ENCODE measurements at regions not wholly inside any gene's neighbourhood (a gene's known extent, or its start where the extent isn't known, plus 50 kb on each side); places are given as distances from the start of the nearest gene placed in this dataset.

DNA sequence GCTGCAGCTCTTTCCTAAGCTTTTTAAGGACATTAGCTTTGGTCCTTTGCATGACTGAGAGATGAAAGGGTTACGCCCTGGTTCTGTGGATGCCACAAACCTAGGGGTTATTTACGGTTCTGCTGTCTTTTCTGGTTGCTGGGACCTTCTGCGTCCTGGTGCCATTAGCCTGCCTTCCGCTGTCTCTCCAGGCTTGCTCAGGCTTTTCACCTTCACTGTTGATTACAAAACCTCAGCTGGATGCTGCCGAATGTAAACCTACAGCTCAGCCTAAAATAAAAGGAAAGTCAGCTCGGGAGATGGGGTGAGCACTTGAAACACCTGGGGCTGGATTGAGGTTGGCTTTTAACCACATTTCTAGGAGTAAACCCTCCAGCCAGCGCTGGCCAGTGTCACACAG lies 130.9 kb upstream of the ARHGAP28 start:
- H3K27ac Mint-ChIP-seq, result no peak overlapping the region
- peaks cover 3% of the 10 kb centered on the region; the same call in 1 of the 2 replicates for H3K27me3 Mint-ChIP-seq (ENCODE audit: insufficient read depth)
- peaks cover 24% of the 10 kb centered on the region for H3K9me3 Mint-ChIP-seq
- H3K4me1 Mint-ChIP-seq (ENCODE audit: low read depth), result no peaks in the 10 kb centered on the region
- no peaks in the 10 kb centered on the region for H3K36me3 Mint-ChIP-seq (ENCODE audit: low read depth)
- no peak for DNase-seq
- H3K4me3 Mint-ChIP-seq, result no peak overlapping the region
- TF ChIP-seq, protein P1, sequence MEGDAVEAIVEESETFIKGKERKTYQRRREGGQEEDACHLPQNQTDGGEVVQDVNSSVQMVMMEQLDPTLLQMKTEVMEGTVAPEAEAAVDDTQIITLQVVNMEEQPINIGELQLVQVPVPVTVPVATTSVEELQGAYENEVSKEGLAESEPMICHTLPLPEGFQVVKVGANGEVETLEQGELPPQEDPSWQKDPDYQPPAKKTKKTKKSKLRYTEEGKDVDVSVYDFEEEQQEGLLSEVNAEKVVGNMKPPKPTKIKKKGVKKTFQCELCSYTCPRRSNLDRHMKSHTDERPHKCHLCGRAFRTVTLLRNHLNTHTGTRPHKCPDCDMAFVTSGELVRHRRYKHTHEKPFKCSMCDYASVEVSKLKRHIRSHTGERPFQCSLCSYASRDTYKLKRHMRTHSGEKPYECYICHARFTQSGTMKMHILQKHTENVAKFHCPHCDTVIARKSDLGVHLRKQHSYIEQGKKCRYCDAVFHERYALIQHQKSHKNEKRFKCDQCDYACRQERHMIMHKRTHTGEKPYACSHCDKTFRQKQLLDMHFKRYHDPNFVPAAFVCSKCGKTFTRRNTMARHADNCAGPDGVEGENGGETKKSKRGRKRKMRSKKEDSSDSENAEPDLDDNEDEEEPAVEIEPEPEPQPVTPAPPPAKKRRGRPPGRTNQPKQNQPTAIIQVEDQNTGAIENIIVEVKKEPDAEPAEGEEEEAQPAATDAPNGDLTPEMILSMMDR (IDR thresholded peaks at IDR 0.05), result no peak

DNA sequence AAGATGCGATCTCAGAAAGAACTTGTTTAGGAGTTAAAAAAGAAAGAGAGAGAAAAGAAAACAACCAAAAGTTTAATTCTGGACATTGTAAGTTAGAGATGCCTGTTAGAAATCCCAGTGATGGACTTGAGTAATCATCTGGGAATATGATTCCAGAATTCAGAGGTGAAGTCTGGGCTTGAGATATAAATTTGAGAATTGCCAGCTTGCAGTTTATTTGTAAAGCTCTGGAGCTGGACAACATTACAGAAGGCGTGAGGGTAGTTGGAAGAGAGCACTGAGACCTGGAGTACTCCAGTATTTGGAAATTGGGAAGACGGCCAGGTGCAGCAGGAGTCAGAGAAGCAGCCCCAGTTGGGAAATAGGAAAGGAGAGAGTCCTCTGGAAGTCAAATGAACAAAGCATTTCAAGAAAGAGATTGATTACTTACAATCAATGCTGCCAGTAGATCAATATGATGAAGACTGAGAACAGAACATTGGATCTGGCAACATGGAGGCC lies 128.8 kb upstream of the ARHGAP28 start:
- peaks cover 3% of the 10 kb centered on the region; the same call in 1 of the 2 replicates for H3K27me3 Mint-ChIP-seq (ENCODE audit: insufficient read depth)
- no peak overlapping the region for H3K4me3 Mint-ChIP-seq
- H3K4me1 Mint-ChIP-seq (ENCODE audit: low read depth), result no peaks in the 10 kb centered on the region
- no peak overlapping the region for H3K27ac Mint-ChIP-seq
- H3K9me3 Mint-ChIP-seq, result peaks cover 13% of the 10 kb centered on the region
- TF ChIP-seq, protein P1 (IDR thresholded peaks at IDR 0.05), result no peak
- H3K36me3 Mint-ChIP-seq (ENCODE audit: low read depth), result no peaks in the 10 kb centered on the region
- DNase-seq, result no peak

DNA sequence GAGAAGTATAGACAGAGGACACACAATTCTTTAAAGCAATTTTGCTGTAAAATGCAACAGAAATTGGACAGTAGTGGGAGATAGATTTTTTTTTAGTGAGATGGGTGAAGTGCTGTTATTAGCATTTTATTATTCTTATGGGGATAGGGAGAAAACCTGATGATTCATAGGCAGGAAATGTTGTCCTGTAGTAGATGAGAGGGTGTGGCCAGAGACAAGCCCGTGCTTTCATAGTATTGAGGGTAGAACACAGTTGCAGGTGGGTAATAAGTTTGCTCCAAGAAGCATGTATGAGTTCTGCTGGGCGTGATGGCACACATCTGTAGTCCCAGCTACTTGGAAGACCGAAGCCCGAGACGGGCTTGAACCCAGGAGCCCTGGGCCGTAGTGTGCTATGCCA lies 128.3 kb upstream of the ARHGAP28 start:
- H3K4me1 Mint-ChIP-seq (ENCODE audit: low read depth), result no peaks in the 10 kb centered on the region
- peaks cover 11% of the 10 kb centered on the region for H3K9me3 Mint-ChIP-seq
- no peaks in the 10 kb centered on the region for H3K36me3 Mint-ChIP-seq (ENCODE audit: low read depth)
- TF ChIP-seq, protein P1 (IDR thresholded peaks at IDR 0.05), result no peak
- no peak overlapping the region for H3K4me3 Mint-ChIP-seq
- DNase-seq, result no peak
- peaks cover 3% of the 10 kb centered on the region; the same call in 1 of the 2 replicates for H3K27me3 Mint-ChIP-seq (ENCODE audit: insufficient read depth)
- H3K27ac Mint-ChIP-seq, result no peak overlapping the region

DNA sequence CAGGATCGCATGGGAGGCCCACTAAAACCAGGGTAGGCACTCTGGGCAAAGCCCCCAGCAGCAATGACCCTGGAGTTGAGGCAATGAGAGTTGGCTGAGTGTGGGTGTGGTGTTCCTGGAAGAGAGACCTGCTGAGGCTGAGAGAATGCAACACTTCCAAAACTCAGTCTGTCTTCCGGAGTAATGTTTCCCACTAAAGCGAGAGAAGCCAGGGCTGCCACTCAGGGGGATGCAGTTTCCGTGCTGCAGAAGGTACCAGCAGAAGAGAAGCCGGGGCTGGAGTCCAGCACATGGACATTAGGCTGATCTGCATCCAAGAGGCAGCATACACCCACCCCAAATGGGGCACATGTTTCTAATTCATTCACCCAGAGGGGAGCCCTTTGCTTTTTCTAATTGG lies 127.2 kb upstream of the ARHGAP28 start:
- Mint-ChIP-seq H3K27ac (no peak overlapping the region), H3K27me3 (ENCODE audit: insufficient read depth) (peaks cover 3% of the 10 kb centered on the region; the same call in 1 of the 2 replicates), H3K36me3 (ENCODE audit: low read depth) (no peaks in the 10 kb centered on the region), H3K9me3 (peaks cover 13% of the 10 kb centered on the region), H3K4me3 (no peak overlapping the region), H3K4me1 (ENCODE audit: low read depth) (no peaks in the 10 kb centered on the region)
- TF ChIP-seq, protein P1 (IDR thresholded peaks at IDR 0.05), result no peak
- no peak for DNase-seq

DNA sequence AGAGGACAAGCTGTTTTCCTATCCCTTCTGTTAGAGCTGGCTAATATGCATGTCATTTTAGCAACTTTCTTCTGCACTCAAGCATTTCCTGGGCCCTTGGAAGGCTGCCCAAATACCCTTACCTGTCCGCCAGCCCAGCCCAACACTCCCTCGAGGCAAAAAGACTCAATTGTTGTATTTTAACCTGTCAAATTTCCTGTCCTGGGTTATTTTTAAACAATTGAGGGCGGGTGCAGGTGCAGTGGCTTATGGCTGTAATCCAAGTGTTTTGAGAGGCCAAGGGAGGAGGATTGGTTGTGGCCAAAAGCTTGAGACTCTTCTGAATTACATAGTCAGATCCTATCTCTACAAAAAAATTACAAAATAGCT lies 125.0 kb upstream of the ARHGAP28 start:
- peaks cover 1% of the 10 kb centered on the region; the same call in 1 of the 2 replicates for H3K27me3 Mint-ChIP-seq (ENCODE audit: insufficient read depth)
- H3K27ac Mint-ChIP-seq, result no peak overlapping the region
- H3K9me3 Mint-ChIP-seq, result peaks cover 32% of the 10 kb centered on the region

More for the DNA sequence above, 125.0 kb upstream of the ARHGAP28 start:
- Mint-ChIP-seq H3K4me3 (no peak overlapping the region), H3K36me3 (ENCODE audit: low read depth) (no peaks in the 10 kb centered on the region), H3K4me1 (ENCODE audit: low read depth) (no peaks in the 10 kb centered on the region)
- TF ChIP-seq, protein P1 (IDR thresholded peaks at IDR 0.05), result no peak
- DNase-seq, result no peak
